ENCODE measurements at regions not wholly inside any gene's neighbourhood (a gene's known extent, or its start where the extent isn't known, plus 50 kb on each side); places are given as distances from the start of the nearest gene placed in this dataset.
"Not testable (repeated sequence)": the region's sequence is repeated elsewhere in the genome, so short reads cannot be mapped to it uniquely, and the experiment has no call there.

DNA sequence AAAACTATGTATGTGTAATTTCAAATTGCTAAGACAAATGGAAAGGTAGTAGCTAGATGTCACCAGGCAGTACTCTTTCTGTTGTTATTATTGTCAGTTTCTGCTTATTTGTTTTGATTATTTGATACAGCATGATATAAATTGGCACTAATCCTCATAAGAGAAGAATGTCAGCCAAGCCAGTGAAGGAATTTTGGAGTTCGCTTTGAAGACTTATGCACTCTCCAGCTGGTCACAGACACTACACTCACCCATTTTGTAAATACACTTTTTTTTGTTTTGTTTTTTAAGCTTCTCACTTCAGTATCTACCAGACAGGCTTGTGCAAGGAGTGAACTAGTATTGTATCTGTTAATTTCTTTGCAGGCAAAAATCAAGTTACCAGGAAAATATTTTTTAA, 180.2 kb upstream of the TTC14 start:
- TF ChIP-seq NCOA1 (IDR thresholded peaks at IDR 0.05; ENCODE audit: low read depth) (no peak), KAT8 (IDR thresholded peaks at IDR 0.05; ENCODE audit: low read depth) (no peak), TFAM (CRISPR knock-in tag; conservative IDR thresholded peaks at IDR 0.05) (no peak), NCOR1 (IDR thresholded peaks at IDR 0.05) (no peak)
- Histone ChIP-seq H4K20me1 (replicated peaks; ENCODE audit: control insufficient read depth, insufficient read depth, low read length) (no peaks in the 10 kb centered on the region), H3K9me3 (replicated peaks; ENCODE audit: control insufficient read depth, insufficient read depth, low read depth, low read length) (no peaks in the 10 kb centered on the region), H3K4me3 (no peak overlapping the region), H3K79me2 (ENCODE audit: control insufficient read depth, insufficient read depth, low read length) (no peaks in the 10 kb centered on the region), H3K9me1 (ENCODE audit: control insufficient read depth, insufficient read depth, low read length) (no peaks in the 10 kb centered on the region), H3K27me3 (ENCODE audit: control insufficient read depth in 2 of 2, insufficient read depth in 2 of 2, low read length in 2 of 2) (no peaks in the 10 kb centered on the region), H3K9ac (ENCODE audit: insufficient read depth in 1 of 2, low read depth in 2 of 2, low read length in 2 of 2) (no peak overlapping the region), H3K4me1 (replicated peaks in 1 of 2; ENCODE audit: control insufficient read depth in 2 of 2, insufficient read depth in 2 of 2, low read length in 2 of 2) (no peaks in the 10 kb centered on the region), H2AFZ (ENCODE audit: low read depth, low read length) (no peak overlapping the region), H3K36me3 (ENCODE audit: control insufficient read depth, insufficient read depth, low read length) (no peaks in the 10 kb centered on the region), H3K27ac (ENCODE audit: extremely low read depth, low read depth, low read length) (no peak overlapping the region), H3K4me2 (ENCODE audit: insufficient read depth, low read length) (no peak overlapping the region)
- intact Hi-C loops (cut with micrococcal nuclease) (no loop called here), in situ Hi-C loops (cut with MboI) (no loop called here)
- FAIRE-seq (no peak), ATAC-seq (no peak), DNase-seq (ENCODE audit: extremely low read depth in 1 of 4, low spot score in 3 of 4) (no peak)
- CTCF ChIA-PET (ENCODE audit: low intra/inter-chr PET ratio) = no interaction called here
- POLR2A ChIA-PET = no interaction called here
- 6% methylated on average over 1 of the region's 1 CpG for WGBS (ENCODE audit: insufficient coverage, low coverage, missing lambda C conversion rate)
- BruUV-seq (replicated peaks) = no TSS peak

DNA sequence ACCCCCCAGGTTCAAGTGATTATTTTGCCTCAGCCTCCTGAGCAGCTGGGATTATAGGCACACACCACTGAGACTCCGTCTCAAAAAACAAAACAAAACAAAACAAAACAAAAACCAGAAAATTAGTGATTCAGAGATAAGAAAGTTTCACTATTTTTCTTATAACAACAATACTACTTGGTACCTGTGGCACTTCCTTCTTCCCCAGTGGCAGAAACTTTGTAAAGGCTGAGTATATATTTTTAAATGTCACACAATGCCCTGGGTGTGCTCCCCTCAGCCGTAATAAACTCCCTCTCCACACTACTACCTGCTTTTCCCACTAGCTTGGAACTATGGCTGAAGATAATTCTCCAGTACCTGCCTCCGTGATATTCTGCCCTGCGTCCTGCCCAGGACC, 177.7 kb upstream of the TTC14 start:
- H3K79me2 ChIP-seq (ENCODE audit: control insufficient read depth, insufficient read depth, low read length); POLR2A ChIA-PET; H3K9ac ChIP-seq (ENCODE audit: insufficient read depth in 1 of 2, low read depth in 2 of 2, low read length in 2 of 2); H4K20me1 ChIP-seq (replicated peaks; ENCODE audit: control insufficient read depth, insufficient read depth, low read length); BruUV-seq (replicated peaks); H3K9me1 ChIP-seq (ENCODE audit: control insufficient read depth, insufficient read depth, low read length); intact Hi-C loops (cut with micrococcal nuclease); FAIRE-seq; H3K36me3 ChIP-seq (ENCODE audit: control insufficient read depth, insufficient read depth, low read length); H3K27ac ChIP-seq (ENCODE audit: extremely low read depth, low read depth, low read length); H3K27me3 ChIP-seq (ENCODE audit: control insufficient read depth in 2 of 2, insufficient read depth in 2 of 2, low read length in 2 of 2); CTCF ChIA-PET (ENCODE audit: low intra/inter-chr PET ratio); DNase-seq (ENCODE audit: extremely low read depth in 1 of 4, low spot score in 3 of 4); ATAC-seq; H3K4me2 ChIP-seq (ENCODE audit: insufficient read depth, low read length); H2AFZ ChIP-seq (ENCODE audit: low read depth, low read length); H3K4me1 ChIP-seq (replicated peaks in 1 of 2; ENCODE audit: control insufficient read depth in 2 of 2, insufficient read depth in 2 of 2, low read length in 2 of 2); in situ Hi-C loops (cut with MboI); H3K9me3 ChIP-seq (replicated peaks; ENCODE audit: control insufficient read depth, insufficient read depth, low read depth, low read length); H3K4me3 ChIP-seq: not testable (repeated sequence)
- 0% methylated on average over 4 of the region's 4 CpGs for WGBS (ENCODE audit: insufficient coverage, low coverage, missing lambda C conversion rate)
